Activated CD4-positive, alpha-beta T cell treated with anti-CD3 and anti-CD28 coated beads, Interleukin-2, amount 10 ng/mL, durations not matched to agents 24 days and 14 days (primary cell): ENCODE measurements at regions not wholly inside any gene's neighbourhood (a gene's known extent, or its start where the extent isn't known, plus 50 kb on each side); places are given as distances from the start of the nearest gene placed in this dataset.

Source experiments
- DNase-seq: peaks from one replicate; pipeline ENCODE4 v3.0.0; 2022
- H3K27ac Mint-ChIP-seq: one replicate; pipeline ENCODE4 v1.8.0; 2022; ENCODE audit warnings: mild to moderate bottlenecking, mixed read lengths
- H3K27me3 Mint-ChIP-seq: one replicate; pipeline ENCODE4 v1.8.0; 2022; ENCODE audit warnings: mixed read lengths
- H3K36me3 Mint-ChIP-seq: one replicate; pipeline ENCODE4 v1.8.0; 2022; ENCODE audit warnings: low read depth, mild to moderate bottlenecking, mixed read lengths
- H3K4me1 Mint-ChIP-seq: one replicate; pipeline ENCODE4 v1.8.0; 2021; ENCODE audit warnings: mixed read lengths
- H3K4me3 Mint-ChIP-seq: one replicate; pipeline ENCODE4 v1.8.0; 2022; ENCODE audit warnings: mild to moderate bottlenecking, moderate library complexity, mixed read lengths
- H3K9me3 Mint-ChIP-seq: one replicate; pipeline ENCODE4 v1.8.0; 2021; ENCODE audit warnings: mixed read lengths
- intact Hi-C: fragments of 100-400 bp; cut with micrococcal nuclease; formaldehyde crosslinking; loops from one replicate; pipeline ENCODE4 v1.15.1; 2023

GRCh38 chr1:5563861-5564577 lies 428.2 kb downstream of the NPHP4 start:
- Mint-ChIP-seq H3K4me3 (no peak overlapping the region), H3K9me3 (peaks cover under 1% of the 10 kb centered on the region), H3K27ac (no peak overlapping the region), H3K36me3 (no peaks in the 10 kb centered on the region), H3K4me1 (no peaks in the 10 kb centered on the region), H3K27me3 (no peaks in the 10 kb centered on the region)
- peak; percentile 41 for DNase-seq
- intact Hi-C loops = no loop called here

DNA sequence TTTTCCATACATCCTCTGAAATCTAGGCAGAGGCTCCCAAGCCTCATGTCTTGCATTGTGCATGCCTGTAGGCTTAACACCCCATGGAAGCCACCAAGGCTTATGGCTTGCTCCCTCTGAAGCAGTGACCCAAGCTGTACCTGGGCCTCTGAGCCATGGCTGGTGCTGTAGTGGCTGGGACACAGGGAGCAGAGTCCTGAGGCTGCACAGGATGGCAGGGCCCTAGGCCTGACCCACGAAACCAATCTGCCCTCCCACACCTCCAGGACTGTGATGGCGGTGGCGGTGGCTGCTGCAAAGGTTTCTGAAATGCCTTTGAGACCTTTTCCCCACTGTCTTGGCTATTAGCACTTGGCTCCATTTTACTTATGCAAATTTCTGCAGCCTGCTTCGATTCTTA lies 429.5 kb downstream of the NPHP4 start:
- intact Hi-C loops = no loop called here
- no peak overlapping the region for H3K27ac Mint-ChIP-seq
- H3K4me1 Mint-ChIP-seq = no peaks in the 10 kb centered on the region
- H3K36me3 Mint-ChIP-seq = no peaks in the 10 kb centered on the region
- H3K4me3 Mint-ChIP-seq = no peak overlapping the region
- DNase-seq = no peak
- peaks cover 5% of the 10 kb centered on the region for H3K9me3 Mint-ChIP-seq
- no peaks in the 10 kb centered on the region for H3K27me3 Mint-ChIP-seq

- H3K27ac Mint-ChIP-seq = no peak overlapping the region
- H3K27me3 Mint-ChIP-seq = no peaks in the 10 kb centered on the region
- no peak for DNase-seq
- no peaks in the 10 kb centered on the region for H3K4me1 Mint-ChIP-seq
- no peaks in the 10 kb centered on the region for H3K36me3 Mint-ChIP-seq
- peaks cover 5% of the 10 kb centered on the region for H3K9me3 Mint-ChIP-seq
- intact Hi-C loops = no loop called here
- H3K4me3 Mint-ChIP-seq = no peak overlapping the region
These were observed 429.9 kb downstream of the NPHP4 start for GRCh38 chr1:5562331-5562730.

DNA sequence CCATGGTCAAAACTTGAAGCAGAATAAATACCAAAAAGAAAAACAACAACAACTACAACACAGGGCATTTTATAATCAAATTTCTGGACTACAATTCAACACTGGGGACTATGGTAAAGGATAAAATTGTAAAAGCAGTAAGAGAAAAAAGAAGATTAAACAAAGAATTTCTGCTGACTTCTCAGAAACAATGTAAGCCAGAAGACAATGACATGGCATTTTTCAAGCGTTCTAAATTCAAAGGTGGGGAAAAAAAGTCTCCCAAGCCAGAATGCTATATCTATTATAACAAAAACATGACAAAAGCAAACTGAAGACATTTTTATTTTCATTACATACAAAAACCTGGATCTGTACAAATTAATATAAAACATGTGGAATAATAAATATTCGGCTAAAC lies 433.1 kb downstream of the NPHP4 start:
- Mint-ChIP-seq H3K27me3 (no peaks in the 10 kb centered on the region), H3K36me3 (no peaks in the 10 kb centered on the region), H3K4me3 (no peak overlapping the region), H3K4me1 (no peaks in the 10 kb centered on the region), H3K9me3 (peaks cover 5% of the 10 kb centered on the region), H3K27ac (no peak overlapping the region)
- intact Hi-C loops = no loop called here
- DNase-seq = no peak

GRCh38 chr1:5555853-5556252 lies 436.4 kb downstream of the NPHP4 start:
- no peak overlapping the region for H3K27ac Mint-ChIP-seq
- no peaks in the 10 kb centered on the region for H3K27me3 Mint-ChIP-seq
- peaks cover 5% of the 10 kb centered on the region for H3K9me3 Mint-ChIP-seq
- intact Hi-C loops = no loop called here
- no peaks in the 10 kb centered on the region for H3K36me3 Mint-ChIP-seq
- H3K4me3 Mint-ChIP-seq = no peak overlapping the region
- DNase-seq = no peak
- H3K4me1 Mint-ChIP-seq = no peaks in the 10 kb centered on the region

DNA sequence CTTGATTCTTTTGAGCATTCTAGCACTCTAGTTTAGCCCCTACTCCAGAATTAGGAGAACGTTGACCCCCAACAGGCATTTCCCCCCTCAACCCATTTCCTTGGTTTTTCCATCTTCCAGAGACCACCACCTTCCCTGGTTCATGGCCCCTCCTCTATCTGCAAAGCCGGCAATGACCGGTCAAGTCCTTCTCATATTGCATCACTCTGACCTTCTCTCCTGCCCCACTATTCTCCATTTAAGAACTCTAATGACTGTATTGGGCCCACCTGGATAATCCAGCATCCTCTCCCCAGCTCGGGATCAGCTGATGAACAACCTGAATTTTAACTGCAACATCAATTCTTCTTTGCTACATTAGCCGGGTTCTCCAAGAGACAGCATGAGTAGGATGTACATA lies 437.4 kb downstream of the NPHP4 start:
- H3K36me3 Mint-ChIP-seq = no peaks in the 10 kb centered on the region
- DNase-seq = no peak
- H3K27me3 Mint-ChIP-seq = peaks cover 2% of the 10 kb centered on the region
- H3K4me1 Mint-ChIP-seq = no peaks in the 10 kb centered on the region
- no peak overlapping the region for H3K27ac Mint-ChIP-seq
- intact Hi-C loops = no loop called here
- peaks cover 5% of the 10 kb centered on the region for H3K9me3 Mint-ChIP-seq
- no peak overlapping the region for H3K4me3 Mint-ChIP-seq

DNA sequence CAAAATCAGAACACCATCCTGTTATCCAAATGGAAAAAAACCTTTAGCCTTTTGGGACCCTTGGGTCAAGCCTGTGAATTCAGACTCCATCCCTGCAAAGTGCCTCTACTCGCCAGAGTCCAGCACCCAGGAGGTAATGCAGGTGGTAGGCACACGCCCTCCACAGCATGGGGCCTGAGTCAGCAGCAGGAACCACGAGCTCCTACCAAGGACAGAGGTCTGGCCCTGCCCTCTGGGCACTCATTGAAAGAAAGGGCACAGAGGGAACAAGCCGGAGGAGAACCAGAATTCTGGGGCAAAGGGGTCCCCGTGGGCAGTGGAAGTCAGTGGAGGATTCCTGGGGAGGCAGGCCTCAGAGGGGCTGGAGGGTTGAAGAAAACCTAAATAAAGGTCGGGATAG lies 438.1 kb downstream of the NPHP4 start:
- no peak for DNase-seq
- no peak overlapping the region for H3K4me3 Mint-ChIP-seq
- intact Hi-C loops = no loop called here
- no peak overlapping the region for H3K27ac Mint-ChIP-seq
- H3K4me1 Mint-ChIP-seq = no peaks in the 10 kb centered on the region
- H3K36me3 Mint-ChIP-seq = no peaks in the 10 kb centered on the region
- peaks cover 5% of the 10 kb centered on the region for H3K9me3 Mint-ChIP-seq
- peaks cover 2% of the 10 kb centered on the region for H3K27me3 Mint-ChIP-seq

- no peak overlapping the region for H3K27ac Mint-ChIP-seq
- no peaks in the 10 kb centered on the region for H3K4me1 Mint-ChIP-seq
- H3K9me3 Mint-ChIP-seq = no peaks in the 10 kb centered on the region
- no peaks in the 10 kb centered on the region for H3K36me3 Mint-ChIP-seq
- intact Hi-C loops = no loop called here
- H3K4me3 Mint-ChIP-seq = no peak overlapping the region
- H3K27me3 Mint-ChIP-seq = peaks cover 4% of the 10 kb centered on the region
- DNase-seq = no peak
These were observed 439.3 kb downstream of the NPHP4 start for GRCh38 chr1:5552787-5553484.

DNA sequence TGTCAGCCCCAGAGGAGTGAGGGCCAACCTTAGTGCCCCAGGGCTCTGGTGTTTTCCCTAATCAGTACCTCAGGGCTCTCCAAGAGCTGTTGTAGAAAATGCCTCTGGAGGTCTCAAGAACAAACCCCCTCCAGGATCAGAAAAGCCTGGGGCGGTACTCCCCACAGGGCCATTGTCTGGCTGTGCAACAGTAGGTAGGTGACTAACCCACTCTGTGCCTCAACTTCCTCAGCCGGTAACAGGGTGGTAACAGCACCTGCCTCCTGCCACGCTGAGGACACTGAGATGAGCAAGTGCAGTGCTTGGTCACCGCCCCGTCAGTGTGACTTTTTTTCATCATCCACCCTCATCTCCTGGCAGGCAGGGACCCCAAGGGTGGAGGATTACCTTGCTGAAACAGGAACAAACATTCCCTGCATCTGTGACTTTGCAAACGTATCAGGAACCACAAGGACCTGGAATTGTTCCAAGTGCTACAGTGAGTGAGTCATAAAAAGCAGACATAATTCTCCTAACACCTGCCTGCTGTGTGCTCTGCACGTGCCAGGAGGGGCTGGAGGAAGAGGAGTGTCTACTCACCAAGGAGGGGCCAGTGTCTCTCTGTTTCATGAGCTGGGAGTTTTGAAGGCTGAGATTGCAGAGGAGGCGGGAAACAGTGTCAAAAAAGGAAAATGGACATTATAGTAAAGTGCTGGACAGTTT lies 440.8 kb downstream of the NPHP4 start:
- Mint-ChIP-seq H3K27ac (no peak overlapping the region), H3K9me3 (no peaks in the 10 kb centered on the region), H3K4me1 (no peaks in the 10 kb centered on the region), H3K4me3 (no peak overlapping the region), H3K27me3 (peaks cover 5% of the 10 kb centered on the region), H3K36me3 (no peaks in the 10 kb centered on the region)
- intact Hi-C loops = no loop called here
- peak; percentile 42 for DNase-seq

- Mint-ChIP-seq H3K27ac (no peak overlapping the region), H3K36me3 (no peaks in the 10 kb centered on the region), H3K4me3 (no peak overlapping the region), H3K27me3 (peaks cover 15% of the 10 kb centered on the region), H3K9me3 (no peaks in the 10 kb centered on the region), H3K4me1 (no peaks in the 10 kb centered on the region)
- no peak for DNase-seq
- intact Hi-C loops = no loop called here
These were observed 444.0 kb downstream of the NPHP4 start for GRCh38 chr1:5548266-5548665.

- intact Hi-C loops = no loop called here
- no peak for DNase-seq
- no peaks in the 10 kb centered on the region for H3K4me1 Mint-ChIP-seq
- H3K27ac Mint-ChIP-seq = no peak overlapping the region
- peaks cover 28% of the 10 kb centered on the region for H3K27me3 Mint-ChIP-seq
- no peak overlapping the region for H3K4me3 Mint-ChIP-seq
- H3K36me3 Mint-ChIP-seq = no peaks in the 10 kb centered on the region
- no peaks in the 10 kb centered on the region for H3K9me3 Mint-ChIP-seq
These were observed 449.0 kb downstream of the NPHP4 start for GRCh38 chr1:5543235-5543634.

DNA sequence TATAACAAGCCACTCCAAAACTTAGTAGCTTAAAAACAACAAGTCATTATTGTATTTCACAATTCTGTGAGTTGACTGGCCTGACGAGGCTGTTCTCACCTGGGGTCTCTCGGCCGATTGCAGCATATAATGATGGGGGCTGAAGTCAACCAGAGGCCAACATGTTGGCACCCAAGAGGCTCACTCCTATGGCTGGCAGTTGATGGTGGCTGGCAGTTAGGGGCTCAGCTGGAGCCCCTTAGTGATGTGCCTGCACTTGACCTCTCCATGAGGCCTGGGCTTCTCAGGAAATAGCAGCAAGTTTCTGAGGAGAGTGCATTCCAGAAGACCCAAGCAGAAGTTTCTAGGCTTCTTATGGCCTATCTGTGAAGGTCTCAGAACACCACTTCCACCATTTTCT lies 459.4 kb downstream of the NPHP4 start:
- Mint-ChIP-seq H3K4me3 (no peak overlapping the region), H3K4me1 (no peaks in the 10 kb centered on the region), H3K36me3 (no peaks in the 10 kb centered on the region), H3K9me3 (no peaks in the 10 kb centered on the region), H3K27me3 (peaks cover 6% of the 10 kb centered on the region), H3K27ac (no peak overlapping the region)
- DNase-seq = no peak
- intact Hi-C loops = no loop called here

GRCh38 chr1:5526822-5527551 lies 465.2 kb downstream of the NPHP4 start:
- H3K4me3 Mint-ChIP-seq = no peak overlapping the region
- no peaks in the 10 kb centered on the region for H3K36me3 Mint-ChIP-seq
- intact Hi-C loops = no loop called here
- H3K27ac Mint-ChIP-seq = no peak overlapping the region
- no peaks in the 10 kb centered on the region for H3K4me1 Mint-ChIP-seq
- no peaks in the 10 kb centered on the region for H3K9me3 Mint-ChIP-seq
- no peaks in the 10 kb centered on the region for H3K27me3 Mint-ChIP-seq
- DNase-seq = no peak

DNA sequence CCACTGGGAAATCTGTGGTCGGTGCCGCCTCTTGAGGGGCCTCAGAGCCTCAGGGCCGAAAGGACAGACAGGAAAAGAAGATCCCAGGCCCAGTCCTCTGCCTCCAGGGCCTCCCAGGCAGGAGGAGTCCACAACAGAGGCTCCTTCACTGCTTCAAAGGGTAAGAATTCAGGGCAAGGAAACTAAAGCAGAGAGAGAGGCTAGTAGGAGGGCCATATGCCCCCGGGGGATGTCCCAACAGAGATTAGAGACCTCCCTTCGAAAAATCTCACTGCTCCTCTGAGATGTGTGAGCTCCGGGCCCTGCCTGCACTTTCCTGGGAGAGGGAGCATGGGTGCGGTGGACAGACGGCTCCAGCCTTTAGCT lies 465.9 kb downstream of the NPHP4 start:
- Mint-ChIP-seq H3K4me1 (no peaks in the 10 kb centered on the region), H3K4me3 (no peak overlapping the region), H3K36me3 (no peaks in the 10 kb centered on the region), H3K9me3 (no peaks in the 10 kb centered on the region), H3K27ac (no peak overlapping the region), H3K27me3 (no peaks in the 10 kb centered on the region)
- DNase-seq = no peak
- intact Hi-C loops = no loop called here
